Chondrocyte (in vitro differentiated cells): ENCODE measurements at regions not wholly inside any gene's neighbourhood (a gene's known extent, or its start where the extent isn't known, plus 50 kb on each side); places are given as distances from the start of the nearest gene placed in this dataset.

Source experiments
- DNase-seq: peaks from one replicate; pipeline ENCODE4 v3.0.0; 2021; ENCODE audit warnings: mixed read lengths, low spot score
- H3K27ac Mint-ChIP-seq: one replicate; pipeline ENCODE4 v1.8.0; 2021; ENCODE audit warnings: mild to moderate bottlenecking, moderate library complexity, mixed read lengths; ENCODE audit not compliant: unreplicated experiment
- H3K27me3 Mint-ChIP-seq: 2 replicates; pipeline ENCODE4 v1.8.0; 2021; ENCODE audit warnings: low read depth, mixed read lengths
- H3K36me3 Mint-ChIP-seq: 2 replicates; pipeline ENCODE4 v1.8.0; 2021; ENCODE audit warnings: low read depth, mixed read lengths
- H3K4me1 Mint-ChIP-seq: 2 replicates; pipeline ENCODE4 v1.8.0; 2021; ENCODE audit warnings: low read depth, mild to moderate bottlenecking, mixed read lengths
- H3K4me3 Mint-ChIP-seq: one replicate; pipeline ENCODE4 v1.8.0; 2021; ENCODE audit warnings: mild to moderate bottlenecking, moderate library complexity, mixed read lengths; ENCODE audit not compliant: unreplicated experiment
- H3K9me3 Mint-ChIP-seq: 2 replicates; pipeline ENCODE4 v1.8.0; 2021; ENCODE audit warnings: low read depth, mixed read lengths
- TF ChIP-seq, protein P1 (sequence below): fragments of 200-600 bp; sonication (generic); IDR thresholded peaks from 2 replicates; pipeline ENCODE4 v1.5.0; 2021; ENCODE audit warnings: antibody characterized with exemption, mild to moderate bottlenecking, moderate library complexity

DNA sequence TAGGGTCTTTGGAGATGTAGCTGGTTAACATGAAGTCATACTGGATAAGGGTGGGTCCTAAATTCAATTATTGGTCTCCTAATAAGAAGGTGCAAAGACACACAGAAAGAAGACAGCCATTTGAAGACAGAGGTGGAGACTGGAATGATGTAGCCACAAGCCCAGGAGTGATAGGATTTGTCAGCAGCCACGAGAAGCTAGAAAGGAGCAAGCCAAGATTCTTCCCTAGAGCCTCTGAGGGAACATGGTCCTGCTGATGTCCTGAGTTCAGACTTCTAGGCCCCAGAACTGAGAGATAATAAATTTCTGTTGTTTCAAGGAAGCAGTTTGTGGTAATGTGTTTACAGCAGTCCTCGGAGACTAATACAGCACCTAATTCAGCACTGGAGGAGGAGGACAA is 203.3 kb upstream of the SRRM4 start:
- no peak for DNase-seq
- TF ChIP-seq, protein P1, sequence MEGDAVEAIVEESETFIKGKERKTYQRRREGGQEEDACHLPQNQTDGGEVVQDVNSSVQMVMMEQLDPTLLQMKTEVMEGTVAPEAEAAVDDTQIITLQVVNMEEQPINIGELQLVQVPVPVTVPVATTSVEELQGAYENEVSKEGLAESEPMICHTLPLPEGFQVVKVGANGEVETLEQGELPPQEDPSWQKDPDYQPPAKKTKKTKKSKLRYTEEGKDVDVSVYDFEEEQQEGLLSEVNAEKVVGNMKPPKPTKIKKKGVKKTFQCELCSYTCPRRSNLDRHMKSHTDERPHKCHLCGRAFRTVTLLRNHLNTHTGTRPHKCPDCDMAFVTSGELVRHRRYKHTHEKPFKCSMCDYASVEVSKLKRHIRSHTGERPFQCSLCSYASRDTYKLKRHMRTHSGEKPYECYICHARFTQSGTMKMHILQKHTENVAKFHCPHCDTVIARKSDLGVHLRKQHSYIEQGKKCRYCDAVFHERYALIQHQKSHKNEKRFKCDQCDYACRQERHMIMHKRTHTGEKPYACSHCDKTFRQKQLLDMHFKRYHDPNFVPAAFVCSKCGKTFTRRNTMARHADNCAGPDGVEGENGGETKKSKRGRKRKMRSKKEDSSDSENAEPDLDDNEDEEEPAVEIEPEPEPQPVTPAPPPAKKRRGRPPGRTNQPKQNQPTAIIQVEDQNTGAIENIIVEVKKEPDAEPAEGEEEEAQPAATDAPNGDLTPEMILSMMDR: no peak
- H3K27me3 Mint-ChIP-seq: peaks cover 10% of the 10 kb centered on the region
- H3K9me3 Mint-ChIP-seq: no peaks in the 10 kb centered on the region
- H3K27ac Mint-ChIP-seq: no peak overlapping the region
- H3K4me3 Mint-ChIP-seq: no peak overlapping the region
- H3K4me1 Mint-ChIP-seq: no peaks in the 10 kb centered on the region
- no peaks in the 10 kb centered on the region for H3K36me3 Mint-ChIP-seq

DNA sequence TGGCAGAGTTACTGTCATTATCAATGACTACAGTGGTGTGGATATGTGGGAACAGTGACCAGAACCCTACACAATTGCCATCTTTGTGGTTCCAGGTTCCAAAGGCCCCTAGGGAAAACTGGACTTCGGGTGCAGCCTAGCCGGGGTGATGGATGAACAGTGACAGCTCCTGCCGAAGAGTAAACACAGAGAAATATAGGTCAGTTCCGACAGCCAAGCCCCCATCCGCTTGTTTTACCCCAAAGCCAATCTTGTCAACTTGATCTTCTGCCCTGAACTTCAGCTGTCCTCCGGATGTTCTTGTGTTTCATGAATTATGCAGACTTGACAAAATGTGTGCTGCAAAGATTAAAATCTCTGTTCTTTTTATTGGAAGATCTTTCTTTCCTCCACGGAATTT is 200.4 kb upstream of the SRRM4 start:
- Mint-ChIP-seq H3K9me3 (peaks cover 3% of the 10 kb centered on the region), H3K27ac (no peak overlapping the region), H3K27me3 (no peaks in the 10 kb centered on the region), H3K36me3 (no peaks in the 10 kb centered on the region), H3K4me3 (no peak overlapping the region), H3K4me1 (no peaks in the 10 kb centered on the region)
- TF ChIP-seq, protein P1: no peak
- DNase-seq: no peak

DNA sequence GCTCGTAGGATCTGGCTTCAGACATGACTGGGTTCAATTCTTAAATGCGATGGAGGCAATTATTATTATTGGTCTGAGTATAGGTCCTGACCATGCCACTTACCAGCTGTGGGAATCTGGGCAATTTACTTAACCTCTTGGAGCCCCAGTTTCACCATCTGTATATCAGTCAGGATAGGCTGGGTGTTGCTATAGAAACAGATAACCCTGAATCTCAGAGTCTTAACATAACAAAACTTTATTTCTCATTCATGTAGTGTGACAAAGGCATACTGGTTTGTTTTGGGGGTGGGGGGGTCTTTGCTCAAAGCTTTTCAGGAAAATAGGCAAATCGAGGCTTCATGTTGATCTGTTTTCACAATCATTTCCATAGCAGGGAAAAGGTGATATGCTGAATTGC is 199.6 kb upstream of the SRRM4 start:
- DNase-seq: no peak
- H3K9me3 Mint-ChIP-seq: peaks cover 3% of the 10 kb centered on the region
- H3K4me3 Mint-ChIP-seq: no peak overlapping the region
- no peaks in the 10 kb centered on the region for H3K27me3 Mint-ChIP-seq
- TF ChIP-seq, protein P1: no peak
- no peak overlapping the region for H3K27ac Mint-ChIP-seq
- H3K36me3 Mint-ChIP-seq: no peaks in the 10 kb centered on the region
- no peaks in the 10 kb centered on the region for H3K4me1 Mint-ChIP-seq

DNA sequence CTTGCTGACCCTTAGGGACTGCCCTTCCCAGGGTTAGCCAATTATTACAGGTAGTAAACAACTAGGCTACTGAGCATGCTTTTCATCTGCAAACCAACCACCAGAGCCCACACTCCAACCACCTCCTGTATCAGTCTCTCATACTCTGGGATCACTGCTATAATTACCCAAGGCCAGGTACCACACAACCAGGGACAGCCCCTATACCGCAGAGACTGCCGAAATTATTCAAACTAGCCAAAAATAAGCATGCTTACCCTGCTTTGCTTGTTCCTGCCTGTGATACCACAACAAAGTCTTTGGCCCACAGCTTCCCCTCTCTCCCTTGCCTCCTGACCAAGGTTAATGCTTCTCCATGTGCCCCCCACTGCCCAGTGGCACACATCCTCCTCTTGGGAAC is 197.6 kb upstream of the SRRM4 start:
- TF ChIP-seq, protein P1: no peak
- H3K27ac Mint-ChIP-seq: no peak overlapping the region
- no peaks in the 10 kb centered on the region for H3K36me3 Mint-ChIP-seq
- H3K4me3 Mint-ChIP-seq: no peak overlapping the region
- H3K27me3 Mint-ChIP-seq: no peaks in the 10 kb centered on the region
- no peaks in the 10 kb centered on the region for H3K4me1 Mint-ChIP-seq
- peaks cover 3% of the 10 kb centered on the region for H3K9me3 Mint-ChIP-seq
- DNase-seq: no peak

DNA sequence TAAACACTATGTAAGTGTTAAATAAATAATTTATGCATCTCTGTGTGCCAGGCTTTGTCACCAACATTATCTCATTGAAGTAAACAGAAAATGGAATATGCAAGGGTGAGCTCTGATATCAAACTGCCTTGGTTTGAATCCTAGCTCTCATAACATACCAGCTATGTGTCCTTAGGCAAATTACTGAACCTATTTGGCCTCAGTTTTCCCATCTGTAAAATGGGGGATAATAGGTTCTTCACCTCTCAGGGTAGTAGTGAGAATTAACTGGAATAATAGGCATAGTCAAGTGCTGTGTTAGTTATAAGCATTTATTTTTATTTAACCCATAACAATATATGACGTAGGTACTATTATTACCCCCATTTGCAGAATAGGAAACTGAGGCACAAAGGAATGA is 190.8 kb upstream of the SRRM4 start:
- Mint-ChIP-seq H3K27ac (no peak overlapping the region), H3K27me3 (no peaks in the 10 kb centered on the region), H3K4me1 (no peaks in the 10 kb centered on the region), H3K36me3 (no peaks in the 10 kb centered on the region), H3K4me3 (no peak overlapping the region), H3K9me3 (peaks cover 3% of the 10 kb centered on the region)
- TF ChIP-seq, protein P1: no peak
- no peak for DNase-seq
